ENCODE measurements at regions not wholly inside any gene's neighbourhood (a gene's known extent, or its start where the extent isn't known, plus 50 kb on each side); places are given as distances from the start of the nearest gene placed in this dataset.

GRCh38 chr4:10334506-10335028, 122.7 kb downstream of the ZNF518B start:
- no peak for DNase-seq

GRCh38 chr4:10333942-10334341, 123.3 kb downstream of the ZNF518B start:
- no peak for DNase-seq

- no peak for DNase-seq
These were observed 131.2 kb downstream of the ZNF518B start for GRCh38 chr4:10326075-10326474.

- DNase-seq: no peak
These were observed 135.3 kb downstream of the ZNF518B start for GRCh38 chr4:10321931-10322330.

GRCh38 chr4:10320130-10320529, 137.1 kb downstream of the ZNF518B start:
- DNase-seq: no peak

- no peak for DNase-seq
These were observed 139.9 kb downstream of the ZNF518B start for GRCh38 chr4:10317345-10317744.

GRCh38 chr4:10316851-10317250, 140.4 kb downstream of the ZNF518B start:
- no peak for DNase-seq

- no peak for DNase-seq
These were observed 141.6 kb downstream of the ZNF518B start for GRCh38 chr4:10315638-10316037.

- no peak for DNase-seq
These were observed 144.7 kb downstream of the ZNF518B start for GRCh38 chr4:10312568-10312967.

GRCh38 chr4:10311939-10312338, 145.3 kb downstream of the ZNF518B start:
- no peak for DNase-seq

GRCh38 chr4:10305816-10306215, 151.4 kb downstream of the ZNF518B start:
- no peak for DNase-seq

GRCh38 chr4:10303291-10303690, 153.9 kb downstream of the ZNF518B start:
- no peak for DNase-seq

GRCh38 chr4:10302096-10302495, 155.1 kb downstream of the ZNF518B start:
- no peak for DNase-seq

GRCh38 chr4:10299601-10300000, 157.6 kb downstream of the ZNF518B start:
- no peak for DNase-seq

GRCh38 chr4:10298681-10299080, 158.5 kb downstream of the ZNF518B start:
- DNase-seq: no peak

GRCh38 chr4:10296730-10297129, 160.5 kb downstream of the ZNF518B start:
- DNase-seq: peak; percentile 85

GRCh38 chr4:10295301-10295700, 161.9 kb downstream of the ZNF518B start:
- no peak for DNase-seq

GRCh38 chr4:10289538-10289906, 167.7 kb downstream of the ZNF518B start:
- DNase-seq: no peak

- no peak for DNase-seq
These were observed 168.2 kb downstream of the ZNF518B start for GRCh38 chr4:10288830-10289537.

GRCh38 chr4:10285028-10285427, 168.4 kb upstream of the WDR1 start:
- DNase-seq: no peak

GRCh38 chr4:10283761-10284160, 167.2 kb upstream of the WDR1 start:
- DNase-seq: no peak

GRCh38 chr4:10281996-10282395, 165.4 kb upstream of the WDR1 start:
- no peak for DNase-seq

GRCh38 chr4:10279261-10279660, 162.7 kb upstream of the WDR1 start:
- no peak for DNase-seq

- no peak for DNase-seq
These were observed 161.5 kb upstream of the WDR1 start for GRCh38 chr4:10278071-10278470.

- DNase-seq: no peak
These were observed 159.6 kb upstream of the WDR1 start for GRCh38 chr4:10276152-10276551.
